Endothelial cell of umbilical vein (primary cell): ENCODE measurements at regions not wholly inside any gene's neighbourhood (a gene's known extent, or its start where the extent isn't known, plus 50 kb on each side); places are given as distances from the start of the nearest gene placed in this dataset.

ENCODE experiments used
- EZH2 ChIP-seq: IDR thresholded peaks from 2 replicates; pipeline ENCODE4 v1.6.1; 2012; ENCODE audit warnings: borderline replicate concordance, low read depth, mild to moderate bottlenecking, moderate library complexity, low read length, inconsistent platforms; ENCODE audit not compliant: severe bottlenecking
- FOS ChIP-seq: IDR thresholded peaks from 2 replicates; pipeline ENCODE4 v1.6.1; 2011; ENCODE audit warnings: mild to moderate bottlenecking, low read length, moderate library complexity, borderline replicate concordance; ENCODE audit not compliant: insufficient read depth
- JUN ChIP-seq: IDR thresholded peaks from 2 replicates; pipeline ENCODE4 v1.6.1; 2011; ENCODE audit warnings: borderline replicate concordance, low read depth; ENCODE audit not compliant: insufficient read length, insufficient read depth
- MYC ChIP-seq: IDR thresholded peaks from one replicate; pipeline ENCODE4 v1.6.1; 2011; ENCODE audit warnings: mild to moderate bottlenecking, low read depth, low read length
- POLR2A ChIP-seq: IDR thresholded peaks from 2 replicates; pipeline ENCODE4 v1.6.1; 2012; ENCODE audit warnings: low read depth, mild to moderate bottlenecking, control low read depth, low read length
- POLR2AphosphoS5 ChIP-seq: IDR thresholded peaks from 2 replicates; pipeline ENCODE4 v1.6.1; 2012; ENCODE audit warnings: low read depth, mild to moderate bottlenecking, control low read depth, low read length, moderate library complexity; ENCODE audit not compliant: insufficient read depth
- TF ChIP-seq, protein P1 (sequence below), 2 donors: IDR thresholded peaks; 1 replicate in 1 of 2; 2 replicates in 1 of 2; pipeline ENCODE4 v1.5.1; 2011; ENCODE audit warnings: low read length in 2 of 2, mild to moderate bottlenecking in 2 of 2, moderate library complexity in 2 of 2, control low read depth in 1 of 2, inconsistent platforms in 1 of 2, low read depth in 1 of 2; ENCODE audit not compliant: insufficient read depth in 1 of 2; ENCODE audit errors: extremely low read depth in 1 of 2
- TF ChIP-seq, protein P2 (sequence below): IDR thresholded peaks from 2 replicates; pipeline ENCODE4 v1.6.1; 2011; ENCODE audit not compliant: insufficient read depth, insufficient read length

DNA sequence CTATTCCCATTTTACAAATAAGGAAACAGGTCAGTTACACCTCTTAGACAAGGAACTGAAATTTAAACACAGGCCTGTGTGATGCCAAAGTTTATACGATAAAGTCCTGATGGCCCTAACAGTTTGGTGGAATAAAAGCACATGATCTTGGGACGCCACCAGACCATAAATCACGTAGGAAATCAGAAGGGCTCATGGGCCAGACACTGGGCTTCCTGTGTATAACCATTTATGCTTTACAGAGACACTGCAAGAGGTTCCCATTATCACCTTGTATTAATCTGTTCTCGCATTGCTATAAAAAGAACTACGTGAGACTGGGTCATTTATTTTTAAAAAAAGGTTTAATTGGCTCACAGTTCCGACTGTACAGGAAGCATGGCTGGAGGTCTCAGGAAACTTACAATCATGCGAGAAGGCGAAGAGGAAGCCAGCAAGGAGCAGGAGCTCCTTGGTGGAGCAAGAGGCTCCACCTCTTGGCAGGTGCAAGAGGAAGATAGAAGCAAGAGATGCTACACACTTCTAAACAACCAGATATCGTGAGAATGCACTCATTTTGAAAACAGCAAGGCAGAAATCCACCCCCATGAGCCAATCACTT, 124.0 kb upstream of the MON1B start:
- TF ChIP-seq, protein P1, sequence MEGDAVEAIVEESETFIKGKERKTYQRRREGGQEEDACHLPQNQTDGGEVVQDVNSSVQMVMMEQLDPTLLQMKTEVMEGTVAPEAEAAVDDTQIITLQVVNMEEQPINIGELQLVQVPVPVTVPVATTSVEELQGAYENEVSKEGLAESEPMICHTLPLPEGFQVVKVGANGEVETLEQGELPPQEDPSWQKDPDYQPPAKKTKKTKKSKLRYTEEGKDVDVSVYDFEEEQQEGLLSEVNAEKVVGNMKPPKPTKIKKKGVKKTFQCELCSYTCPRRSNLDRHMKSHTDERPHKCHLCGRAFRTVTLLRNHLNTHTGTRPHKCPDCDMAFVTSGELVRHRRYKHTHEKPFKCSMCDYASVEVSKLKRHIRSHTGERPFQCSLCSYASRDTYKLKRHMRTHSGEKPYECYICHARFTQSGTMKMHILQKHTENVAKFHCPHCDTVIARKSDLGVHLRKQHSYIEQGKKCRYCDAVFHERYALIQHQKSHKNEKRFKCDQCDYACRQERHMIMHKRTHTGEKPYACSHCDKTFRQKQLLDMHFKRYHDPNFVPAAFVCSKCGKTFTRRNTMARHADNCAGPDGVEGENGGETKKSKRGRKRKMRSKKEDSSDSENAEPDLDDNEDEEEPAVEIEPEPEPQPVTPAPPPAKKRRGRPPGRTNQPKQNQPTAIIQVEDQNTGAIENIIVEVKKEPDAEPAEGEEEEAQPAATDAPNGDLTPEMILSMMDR (IDR thresholded peaks at IDR 0.05; ENCODE audit: extremely low read depth in 1 of 2, insufficient read depth in 1 of 2, low read depth in 1 of 2, low read length in 2 of 2), result no peak
- TF ChIP-seq POLR2AphosphoS5 (no peak), EZH2 (no peak), POLR2A (no peak), FOS (no peak), MYC (no peak), JUN (no peak)
- TF ChIP-seq, protein P2, sequence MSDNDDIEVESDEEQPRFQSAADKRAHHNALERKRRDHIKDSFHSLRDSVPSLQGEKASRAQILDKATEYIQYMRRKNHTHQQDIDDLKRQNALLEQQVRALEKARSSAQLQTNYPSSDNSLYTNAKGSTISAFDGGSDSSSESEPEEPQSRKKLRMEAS, result no peak
